ENCODE measurements at regions not wholly inside any gene's neighbourhood (a gene's known extent, or its start where the extent isn't known, plus 50 kb on each side); places are given as distances from the start of the nearest gene placed in this dataset.

DNA sequence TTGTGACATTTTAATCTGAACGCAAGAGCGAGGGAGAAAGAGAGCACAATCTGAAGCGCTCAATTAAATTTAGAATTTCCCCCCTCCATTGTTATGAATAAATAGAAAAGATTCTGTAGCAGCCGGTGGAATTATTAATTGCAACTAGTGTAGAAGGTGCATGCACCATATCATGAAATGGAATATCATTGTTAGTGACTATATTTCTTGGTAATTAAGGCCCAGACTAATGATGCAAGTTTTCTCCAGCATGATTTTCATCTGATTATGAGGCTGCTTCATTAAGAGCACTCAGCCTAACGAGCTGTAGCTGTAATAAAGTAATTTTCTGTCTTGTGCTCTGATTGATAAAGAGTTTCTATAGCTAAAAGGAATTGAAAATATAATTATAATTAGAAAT is 432.2 kb upstream of the SPRED2 start:
- in situ Hi-C loops (cut with HindIII; ENCODE audit: low sequenced_read_pairs): no loop called here

DNA sequence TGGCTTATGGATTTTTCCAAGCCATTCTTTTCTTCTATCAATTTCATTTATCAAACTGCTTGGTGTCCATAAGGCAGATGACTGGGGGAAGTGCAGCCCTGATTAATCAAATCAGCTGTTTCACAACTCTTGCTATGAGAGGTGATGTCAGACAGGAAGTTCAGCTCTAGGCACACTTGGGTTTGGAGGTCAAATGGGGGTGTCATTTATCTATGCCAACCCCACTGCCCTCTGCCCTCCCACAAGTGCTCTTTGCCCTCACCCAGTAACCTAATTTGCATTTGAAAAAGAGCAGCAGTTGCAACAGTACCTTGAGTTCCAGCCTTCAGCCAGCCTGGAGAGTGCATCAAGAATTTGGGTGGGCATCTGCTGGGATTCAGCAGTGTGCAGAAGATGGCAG is 431.3 kb upstream of the SPRED2 start:
- in situ Hi-C loops (cut with HindIII; ENCODE audit: low sequenced_read_pairs): no loop called here

DNA sequence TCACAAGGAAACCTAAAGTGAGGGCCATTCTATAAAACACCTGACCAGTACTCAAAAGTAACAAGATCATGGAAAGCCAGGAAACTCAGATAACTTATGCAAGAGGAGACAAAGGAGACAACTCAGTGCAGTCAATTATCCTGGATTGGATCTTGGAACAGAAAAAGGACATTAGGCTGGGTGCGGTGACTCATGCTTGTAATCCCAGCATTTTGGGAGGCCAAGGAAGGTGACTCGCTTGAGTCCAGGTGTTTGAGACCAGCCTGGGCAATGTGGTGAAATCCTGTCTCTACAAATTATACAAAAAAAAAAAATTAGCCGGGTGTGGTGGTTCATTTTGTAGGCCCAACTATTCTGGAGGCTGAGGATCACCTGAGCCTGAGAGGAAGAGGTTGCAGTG is 424.5 kb upstream of the SPRED2 start:
- in situ Hi-C loops (cut with HindIII; ENCODE audit: low sequenced_read_pairs): no loop called here

- in situ Hi-C loops (cut with HindIII; ENCODE audit: low sequenced_read_pairs): no loop called here
Measured at GRCh38 chr2:65856423-65856822, 424.0 kb upstream of the SPRED2 start.

- in situ Hi-C loops (cut with HindIII; ENCODE audit: low sequenced_read_pairs): no loop called here
Measured at GRCh38 chr2:65850695-65851094, 418.3 kb upstream of the SPRED2 start.

DNA sequence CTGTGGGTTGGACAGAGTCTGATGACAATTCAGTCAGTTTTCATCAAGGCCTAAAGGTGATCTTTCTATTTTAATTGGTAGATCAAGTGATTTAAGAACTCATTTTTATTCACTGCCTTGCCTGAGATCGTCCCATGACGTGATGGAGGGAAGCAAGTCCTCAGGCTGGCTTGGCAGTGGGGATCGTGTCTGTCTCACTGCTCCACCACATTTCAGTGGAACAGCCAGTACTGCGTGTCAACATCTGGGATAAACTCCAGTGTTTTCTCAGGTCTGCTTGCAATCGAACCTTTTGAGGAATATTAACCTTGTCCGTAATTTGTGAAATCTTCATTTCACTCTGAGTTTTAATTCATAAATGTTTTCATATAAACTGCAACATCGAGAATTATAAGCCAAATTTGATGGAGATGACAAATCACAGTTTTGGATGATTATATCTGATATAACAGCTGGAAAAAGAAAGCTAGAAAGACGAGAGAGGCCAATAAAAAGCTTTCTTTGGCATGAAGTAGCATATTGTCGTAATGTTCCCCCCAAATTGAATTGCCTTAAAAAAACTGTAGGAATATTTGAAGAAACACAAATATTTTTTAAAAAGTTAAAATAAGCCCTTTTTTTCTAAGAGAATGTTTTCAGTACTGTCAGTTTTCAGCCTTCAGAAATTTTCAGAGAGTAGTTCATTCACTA is 414.7 kb upstream of the SPRED2 start:
- in situ Hi-C loops (cut with HindIII; ENCODE audit: low sequenced_read_pairs): no loop called here

GRCh38 chr2:65845442-65846182 is 413.2 kb upstream of the SPRED2 start:
- in situ Hi-C loops (cut with HindIII; ENCODE audit: low sequenced_read_pairs): no loop called here

GRCh38 chr2:65842104-65842503 is 409.7 kb upstream of the SPRED2 start:
- in situ Hi-C loops (cut with HindIII; ENCODE audit: low sequenced_read_pairs): no loop called here

GRCh38 chr2:65835975-65836549 is 403.7 kb upstream of the SPRED2 start:
- in situ Hi-C loops (cut with HindIII; ENCODE audit: low sequenced_read_pairs): no loop called here

DNA sequence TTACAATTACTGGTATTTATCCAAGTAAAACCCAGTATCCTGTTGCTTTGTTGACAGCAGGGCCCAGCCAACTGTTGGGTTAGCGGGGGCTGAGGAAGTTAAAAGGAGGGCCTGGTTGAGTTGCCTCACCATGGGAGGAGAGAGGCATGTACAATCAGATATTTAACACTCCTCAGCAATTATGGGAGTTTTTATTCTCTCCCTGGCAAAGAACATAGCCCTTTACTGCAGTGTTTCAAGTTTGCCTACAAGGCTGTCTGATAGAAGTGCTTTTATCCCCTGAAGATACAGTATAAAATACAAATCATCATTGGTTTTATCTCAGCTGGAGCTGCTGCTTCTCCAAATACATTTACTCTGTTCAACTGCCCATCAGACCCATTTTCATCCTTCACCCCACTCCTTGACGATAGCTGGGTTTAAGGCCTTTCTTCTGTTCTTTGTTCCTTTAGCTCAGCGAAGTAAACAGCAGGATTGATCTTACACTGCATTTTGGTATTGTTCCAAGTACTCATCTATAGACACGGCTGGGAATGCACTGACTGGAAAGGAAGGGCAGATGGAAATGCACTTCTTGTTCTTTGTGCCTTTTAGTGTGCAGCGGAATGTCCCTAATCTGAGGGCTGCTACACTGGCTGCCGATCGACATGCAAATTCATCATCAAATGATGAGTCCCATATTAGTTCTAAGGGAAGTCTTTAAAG is 402.5 kb upstream of the SPRED2 start:
- in situ Hi-C loops (cut with HindIII; ENCODE audit: low sequenced_read_pairs): no loop called here

DNA sequence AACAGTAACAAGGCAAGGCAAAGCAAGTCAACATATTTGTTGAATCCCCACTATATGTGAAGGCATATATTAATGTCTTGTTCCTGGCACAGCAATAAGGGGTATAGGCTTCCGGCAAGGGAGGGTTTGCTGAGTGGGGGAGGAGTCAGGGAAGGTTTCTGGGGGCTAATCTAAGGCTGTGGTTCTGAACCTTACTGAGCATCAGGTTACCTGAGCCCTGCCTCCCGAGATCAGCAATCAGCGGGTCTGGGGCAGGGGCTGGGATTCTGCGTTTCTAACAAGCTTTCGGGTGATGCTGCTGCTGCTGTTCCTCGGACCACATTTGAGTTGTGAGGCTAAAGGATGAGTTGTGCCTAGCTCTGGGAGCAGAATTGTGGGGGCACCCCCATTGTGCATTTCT is 401.7 kb upstream of the SPRED2 start:
- in situ Hi-C loops (cut with HindIII; ENCODE audit: low sequenced_read_pairs): no loop called here

DNA sequence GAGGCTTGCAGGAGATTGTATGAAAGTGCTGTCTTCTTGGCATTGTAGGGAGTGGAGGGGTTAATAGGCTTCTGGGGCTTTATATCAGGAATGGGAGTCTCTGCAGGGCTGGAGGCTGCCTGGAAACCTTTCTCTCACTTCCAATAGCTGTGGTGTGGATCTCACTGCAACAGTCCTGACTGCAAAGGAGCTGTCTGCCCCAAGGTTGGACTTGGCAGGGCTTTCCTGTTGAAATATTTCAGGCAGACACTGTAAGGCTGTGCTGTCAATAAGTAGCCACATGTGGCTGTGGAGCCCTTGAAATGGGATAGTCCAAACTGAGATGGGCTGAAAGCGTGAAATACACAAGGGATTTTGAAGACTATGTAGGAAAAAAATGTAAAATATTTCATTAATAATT is 399.1 kb upstream of the SPRED2 start:
- in situ Hi-C loops (cut with HindIII; ENCODE audit: low sequenced_read_pairs): no loop called here

GRCh38 chr2:65826567-65826966 is 394.2 kb upstream of the SPRED2 start:
- in situ Hi-C loops (cut with HindIII; ENCODE audit: low sequenced_read_pairs): no loop called here

DNA sequence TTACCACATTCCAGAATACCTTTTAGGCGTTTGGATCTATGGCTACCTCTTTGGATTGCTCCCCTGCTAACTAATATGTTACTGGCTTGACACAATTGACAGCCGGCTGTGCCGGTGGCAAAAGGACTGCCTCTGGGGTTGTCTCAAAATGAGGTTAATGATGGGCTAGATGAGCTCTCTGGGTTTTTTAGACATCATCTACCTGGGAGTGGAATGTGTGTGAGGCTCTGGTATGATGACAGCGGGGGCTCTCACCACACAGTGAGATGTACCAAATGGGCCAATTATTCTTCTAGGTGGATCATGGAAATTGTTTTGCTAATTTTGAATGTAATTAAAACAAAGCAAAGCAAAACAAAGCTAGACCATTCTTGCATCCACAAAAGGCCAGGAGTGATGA is 391.1 kb upstream of the SPRED2 start:
- in situ Hi-C loops (cut with HindIII; ENCODE audit: low sequenced_read_pairs): no loop called here

- in situ Hi-C loops (cut with HindIII; ENCODE audit: low sequenced_read_pairs): no loop called here
Measured at GRCh38 chr2:65820454-65820853, 388.1 kb upstream of the SPRED2 start.

DNA sequence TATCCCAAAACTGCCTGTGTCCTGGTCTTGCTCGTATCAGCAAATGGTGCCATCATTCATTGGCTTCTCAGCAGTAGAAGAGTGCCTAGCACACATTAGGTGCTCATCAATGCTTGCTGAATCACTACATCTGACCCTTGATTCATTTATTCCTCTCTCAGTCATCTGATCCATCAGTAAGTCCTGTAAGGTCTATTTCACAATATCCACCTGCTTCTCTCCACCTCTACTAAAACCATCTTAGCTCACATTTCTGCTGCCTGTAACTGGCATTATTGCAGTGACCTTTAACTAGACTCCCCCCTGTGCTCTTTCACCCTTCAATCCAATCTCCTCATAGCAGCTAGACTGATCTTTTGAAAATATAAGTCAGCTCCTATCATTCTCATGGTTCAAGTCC is 387.6 kb upstream of the SPRED2 start:
- in situ Hi-C loops (cut with HindIII; ENCODE audit: low sequenced_read_pairs): no loop called here

DNA sequence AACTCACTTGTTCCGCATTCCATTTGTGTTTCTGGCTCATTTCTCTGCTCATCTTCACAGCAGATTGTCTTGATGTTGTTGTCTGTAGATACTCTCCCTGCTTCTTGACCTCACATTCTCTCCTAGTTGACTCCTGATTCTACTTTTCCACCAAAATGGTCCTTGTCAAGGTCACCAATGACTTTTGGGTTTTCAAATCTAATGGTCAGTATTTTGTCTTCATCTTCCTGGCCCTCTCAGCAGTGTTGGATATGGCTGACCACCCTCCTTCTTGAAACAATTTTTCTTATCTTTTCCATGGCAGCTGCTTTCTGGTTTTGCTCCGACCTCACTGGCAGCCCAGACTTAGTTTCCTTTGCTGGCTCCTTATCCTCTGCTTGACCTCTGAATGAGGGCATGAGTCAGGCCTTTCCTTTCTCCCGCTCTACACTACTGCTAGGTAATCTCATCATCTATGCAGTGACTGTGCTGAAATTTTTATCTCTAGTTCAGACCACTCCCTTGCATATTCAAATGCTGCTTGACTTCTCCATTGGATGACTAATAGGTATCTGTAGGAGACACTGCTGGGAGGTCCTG is 386.6 kb upstream of the SPRED2 start:
- in situ Hi-C loops (cut with HindIII; ENCODE audit: low sequenced_read_pairs): no loop called here

DNA sequence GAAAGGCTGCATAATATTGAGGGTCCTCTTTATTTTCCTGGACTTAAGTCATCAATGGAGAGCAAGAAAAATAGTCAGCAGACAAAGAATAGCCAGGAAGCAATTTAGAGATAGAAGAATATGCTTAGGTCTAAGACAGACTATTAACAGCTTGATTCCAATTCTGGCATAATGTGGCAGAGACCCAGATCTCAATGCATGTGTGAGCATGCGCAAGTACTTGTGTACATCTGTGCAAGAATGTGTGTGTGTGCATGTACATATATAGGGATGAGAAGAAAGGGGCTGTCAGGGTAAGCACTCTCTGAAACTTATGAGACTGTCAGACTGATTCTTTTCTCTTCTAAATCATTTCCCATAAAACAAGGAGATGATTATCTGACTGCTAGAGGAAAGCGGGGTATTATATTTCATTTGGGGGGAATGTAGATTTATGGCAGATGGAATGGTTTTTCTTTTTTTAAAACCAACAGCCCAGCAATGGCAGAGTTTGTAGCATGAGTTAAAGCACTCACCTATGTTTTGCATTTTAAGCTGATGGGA is 381.3 kb upstream of the SPRED2 start:
- in situ Hi-C loops (cut with HindIII; ENCODE audit: low sequenced_read_pairs): no loop called here

- in situ Hi-C loops (cut with HindIII; ENCODE audit: low sequenced_read_pairs): no loop called here
Measured at GRCh38 chr2:65812887-65813286, 380.5 kb upstream of the SPRED2 start.

DNA sequence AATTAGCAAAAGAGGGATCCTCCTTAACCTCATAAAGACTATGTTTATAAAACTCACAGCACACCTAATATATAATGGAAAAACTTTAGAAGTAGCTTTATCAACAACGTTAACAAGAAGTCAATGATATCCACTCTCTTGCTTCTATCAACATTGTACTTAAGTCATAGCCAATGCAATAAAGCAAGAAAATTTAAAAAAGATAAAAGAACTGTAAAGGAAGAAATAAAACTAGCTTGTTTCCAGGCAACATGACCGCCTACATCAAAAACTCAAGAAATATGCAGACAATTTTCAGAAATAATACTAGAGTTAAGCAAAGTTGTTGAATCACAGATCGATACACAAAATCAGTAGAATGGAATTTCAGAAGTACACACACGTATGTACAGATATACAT is 375.5 kb upstream of the SPRED2 start:
- in situ Hi-C loops (cut with HindIII; ENCODE audit: low sequenced_read_pairs): no loop called here

GRCh38 chr2:65804777-65805176 is 372.4 kb upstream of the SPRED2 start:
- in situ Hi-C loops (cut with HindIII; ENCODE audit: low sequenced_read_pairs): no loop called here

All from DLD1 (cell line).